A673 (cell line): ENCODE measurements at regions not wholly inside any gene's neighbourhood (a gene's known extent, or its start where the extent isn't known, plus 50 kb on each side); places are given as distances from the start of the nearest gene placed in this dataset.

Experiments
- BruUV-seq: library from RNA; stranded (reverse); fragments of 400-500 nt; replicated peaks from 2 replicates; lab custom pipeline; 2021; lab: Mats Ljungman, UMichigan
- CTCF ChIA-PET: fragments of 300-600 bp; sonication (Branson Sonifier 250); formaldehyde crosslinking; loops from one replicate; lab custom pipeline; 2022; ENCODE audit warnings: antibody characterized with exemption; lab: Charles Lee
- POLR2A ChIA-PET: fragments of 300-600 bp; sonication (Branson Sonifier 250); formaldehyde crosslinking; loops from one replicate; lab custom pipeline; 2022; ENCODE audit warnings: antibody characterized with exemption; ENCODE audit not compliant: low non-redundant PET; lab: Charles Lee
- DNase-seq: peaks from one replicate; pipeline ENCODE4 v3.0.0-alpha.2; 2015; ENCODE audit warnings: low spot score
- H3K27ac ChIP-seq: fragments of 200-600 bp; sonication (generic); 2 replicates; pipeline ENCODE4 v1.5.1; 2016; ENCODE audit warnings: mixed run types, low read depth, mild to moderate bottlenecking, mixed read lengths, antibody characterized with exemption, low read length; ENCODE audit not compliant: poor library complexity, severe bottlenecking
- H3K27me3 ChIP-seq: fragments of 200-600 bp; sonication (generic); replicated peaks from 2 replicates; pipeline ENCODE4 v1.6.1; 2017; ENCODE audit warnings: mixed run types, low read depth, mild to moderate bottlenecking, mixed read lengths, antibody characterized with exemption, low read length; ENCODE audit not compliant: insufficient read depth, poor library complexity
- H3K36me3 ChIP-seq: fragments of 200-600 bp; sonication (generic); 2 replicates; pipeline ENCODE4 v1.6.1; 2016; ENCODE audit warnings: mixed run types, mild to moderate bottlenecking, mixed read lengths, antibody characterized with exemption, low read length; ENCODE audit not compliant: insufficient read depth, poor library complexity, severe bottlenecking
- H3K4me1 ChIP-seq: fragments of 200-600 bp; sonication (generic); 2 replicates; pipeline ENCODE4 v1.6.1; 2017; ENCODE audit warnings: mixed run types, mild to moderate bottlenecking, mixed read lengths, antibody characterized with exemption, low read length; ENCODE audit not compliant: insufficient read depth, poor library complexity, severe bottlenecking
- H3K4me3 ChIP-seq: fragments of 200-600 bp; sonication (generic); 2 replicates; pipeline ENCODE4 v1.5.1; 2016; ENCODE audit warnings: low read depth, mixed run types, mild to moderate bottlenecking, mixed read lengths, low read length; ENCODE audit not compliant: poor library complexity, severe bottlenecking
- H3K9me3 ChIP-seq: fragments of 200-600 bp; sonication (generic); 2 replicates; pipeline ENCODE4 v1.6.1; 2016; ENCODE audit warnings: mixed run types, low read depth, mild to moderate bottlenecking, mixed read lengths, antibody characterized with exemption, low read length; ENCODE audit not compliant: poor library complexity, severe bottlenecking
- CTCF ChIP-seq: fragments of 300-800, 200-600 bp; sonication (generic); conservative IDR thresholded peaks from 2 replicates; pipeline ENCODE4 v1.5.1; 2017; ENCODE audit warnings: low read depth, mild to moderate bottlenecking, antibody characterized with exemption, low read length, moderate library complexity, mixed read lengths
- EZH2 ChIP-seq: fragments of 200-600 bp; sonication (generic); IDR thresholded peaks from 2 replicates; pipeline ENCODE4 v1.6.1; 2017; ENCODE audit warnings: borderline replicate concordance, low read depth, mild to moderate bottlenecking, mixed read lengths, antibody characterized with exemption, low read length; ENCODE audit not compliant: poor library complexity, severe bottlenecking
- intact Hi-C: fragments of 100-400 bp; cut with micrococcal nuclease; formaldehyde crosslinking; loops from one replicate; pipeline ENCODE4 v1.10.0; 2022; ENCODE audit not compliant: unreplicated experiment

GRCh38 chr6:156313037-156313436 is 464.1 kb upstream of the ARID1B start:
- TF ChIP-seq EZH2 (no peak), CTCF (no peak)
- no peak overlapping the region for H3K4me3 ChIP-seq
- no TSS peak for BruUV-seq
- H3K4me1 ChIP-seq = no peaks in the 10 kb centered on the region
- H3K27ac ChIP-seq = no peak overlapping the region
- intact Hi-C loops = no loop called here
- POLR2A ChIA-PET = no interaction called here
- H3K9me3 ChIP-seq = no peaks in the 10 kb centered on the region
- CTCF ChIA-PET = no interaction called here
- no peaks in the 10 kb centered on the region for H3K27me3 ChIP-seq
- H3K36me3 ChIP-seq = no peaks in the 10 kb centered on the region
- DNase-seq = no peak

DNA sequence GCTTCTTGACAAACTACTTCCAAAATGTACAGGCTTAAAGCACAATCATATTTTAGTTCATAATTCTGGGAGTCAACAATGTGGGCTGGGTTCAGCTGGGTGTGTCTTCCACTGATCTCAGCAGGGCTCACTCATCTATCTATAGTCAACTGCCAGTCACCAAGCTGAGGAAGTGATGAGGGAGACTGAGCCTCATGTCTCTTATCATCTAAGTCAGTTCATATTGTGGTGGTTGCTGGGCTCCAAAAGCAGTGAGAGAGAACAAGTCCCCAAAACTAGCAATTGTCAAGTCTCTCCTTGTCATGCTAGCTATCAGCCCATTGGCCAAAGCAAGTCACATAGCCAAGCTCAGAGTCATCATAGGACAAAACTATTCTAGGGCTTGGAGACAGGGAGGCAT is 465.9 kb upstream of the ARID1B start:
- ChIA-PET POLR2A (no interaction called here), CTCF (no interaction called here)
- Histone ChIP-seq H3K27me3 (no peaks in the 10 kb centered on the region), H3K4me3 (no peak overlapping the region), H3K9me3 (no peaks in the 10 kb centered on the region), H3K27ac (no peak overlapping the region), H3K36me3 (no peaks in the 10 kb centered on the region), H3K4me1 (no peaks in the 10 kb centered on the region)
- DNase-seq = no peak
- TF ChIP-seq EZH2 (no peak), CTCF (no peak)
- intact Hi-C loops = no loop called here
- no TSS peak for BruUV-seq

GRCh38 chr6:156310701-156311100 is 466.5 kb upstream of the ARID1B start:
- intact Hi-C loops = no loop called here
- H3K27ac ChIP-seq = no peak overlapping the region
- DNase-seq = no peak
- no peak for TF ChIP-seq CTCF
- TF ChIP-seq EZH2 = no peak
- ChIA-PET POLR2A (no interaction called here), CTCF (no interaction called here)
- no peaks in the 10 kb centered on the region for H3K27me3 ChIP-seq
- no TSS peak for BruUV-seq
- H3K9me3 ChIP-seq = no peaks in the 10 kb centered on the region
- H3K4me1 ChIP-seq = no peaks in the 10 kb centered on the region
- no peak overlapping the region for H3K4me3 ChIP-seq
- no peaks in the 10 kb centered on the region for H3K36me3 ChIP-seq
